HEK293 (cell line): ENCODE measurements at regions not wholly inside any gene's neighbourhood (a gene's known extent, or its start where the extent isn't known, plus 50 kb on each side); places are given as distances from the start of the nearest gene placed in this dataset.

ENCODE experiments used
- CTCF ChIA-PET: fragments of 350-600 bp; formaldehyde crosslinking; extraction: SDS; loops from one replicate; lab custom pipeline; 2021; ENCODE audit warnings: antibody characterized with exemption; lab: Yijun Ruan, JAX
- POLR2A ChIA-PET: fragments of 300-600 bp; formaldehyde crosslinking; extraction: SDS; loops from one replicate; lab custom pipeline; 2020; ENCODE audit warnings: antibody characterized with exemption, inconsistent platforms; lab: Yijun Ruan, JAX
- H3K27ac ChIP-seq: fragments of 200-500 bp; sonication (Bioruptor generic); 2 replicates; pipeline ENCODE4 v1.5.1; 2014; ENCODE audit warnings: low read depth, low read length, control low read depth, inconsistent platforms; ENCODE audit errors: extremely low read depth
- H3K36me3 ChIP-seq, 2 experiments: fragments of 200-500 bp in 1 of 2; sonication (Bioruptor generic) in 1 of 2; 1 replicate in 1 of 2; 2 replicates in 1 of 2; pipeline ENCODE4 v1.5.1; 2014 to 2017; ENCODE audit warnings: inconsistent platforms in 2 of 2, low read length in 2 of 2; ENCODE audit not compliant: control insufficient read depth in 2 of 2, insufficient read depth in 1 of 2
- H3K4me1 ChIP-seq: fragments of 200-500 bp; sonication (Bioruptor generic); 2 replicates; pipeline ENCODE4 v1.5.1; 2014; ENCODE audit warnings: mild to moderate bottlenecking, low read length, inconsistent platforms; ENCODE audit not compliant: control insufficient read depth, insufficient read depth
- H3K4me3 ChIP-seq: 2 replicates; pipeline ENCODE4 v1.5.1; 2011; ENCODE audit warnings: low read depth, mild to moderate bottlenecking, control low read depth, low read length, moderate library complexity
- H3K9me3 ChIP-seq: fragments of 200-500 bp; sonication (Bioruptor generic); 2 replicates; pipeline ENCODE4 v1.5.1; 2014; ENCODE audit warnings: low read depth, low read length, inconsistent platforms; ENCODE audit not compliant: control insufficient read depth, insufficient read depth
- EGR2 ChIP-seq: fragments of 450-650 bp; formaldehyde crosslinking; IDR thresholded peaks from 2 replicates; pipeline ENCODE4 v1.5.1; 2016; ENCODE audit warnings: low read depth, missing biosample characterization, missing genetic modification characterization
- HOXC10 ChIP-seq: sonication (generic); formaldehyde crosslinking; IDR thresholded peaks from 2 replicates; pipeline ENCODE4 v1.8.1; 2023; ENCODE audit warnings: mild to moderate bottlenecking, missing genetic modification reagents
- IKZF3 ChIP-seq: fragments of 450-650 bp; IDR thresholded peaks from 2 replicates; pipeline ENCODE4 v1.5.0; 2018; ENCODE audit warnings: missing biosample characterization, mild to moderate bottlenecking, missing genetic modification characterization, moderate library complexity
- MZF1 ChIP-seq: fragments of 450-650 bp; formaldehyde crosslinking; IDR thresholded peaks from 2 replicates; pipeline ENCODE4 v1.5.1; 2017; ENCODE audit warnings: missing biosample characterization, missing genetic modification characterization, borderline replicate concordance
- OVOL3 ChIP-seq: fragments of 450-650 bp; formaldehyde crosslinking; IDR thresholded peaks from 2 replicates; pipeline ENCODE4 v1.5.1; 2016; ENCODE audit warnings: missing biosample characterization, missing genetic modification characterization
- RBAK ChIP-seq: fragments of 450-650 bp; formaldehyde crosslinking; IDR thresholded peaks from 2 replicates; pipeline ENCODE4 v1.5.1; 2016; ENCODE audit warnings: missing biosample characterization, missing genetic modification characterization
- SCRT1 ChIP-seq: fragments of 450-650 bp; formaldehyde crosslinking; IDR thresholded peaks from 2 replicates; pipeline ENCODE4 v1.5.1; 2016; ENCODE audit warnings: missing biosample characterization, missing genetic modification characterization, borderline replicate concordance
- SCRT2 ChIP-seq: fragments of 450-650 bp; formaldehyde crosslinking; IDR thresholded peaks from 2 replicates; pipeline ENCODE4 v1.5.1; 2016; ENCODE audit warnings: missing biosample characterization, missing genetic modification characterization
- ZBTB1 ChIP-seq: fragments of 450-650 bp; formaldehyde crosslinking; IDR thresholded peaks from 2 replicates; pipeline ENCODE4 v1.5.1; 2016; ENCODE audit warnings: missing biosample characterization, missing genetic modification characterization
- ZFP69B ChIP-seq: fragments of 450-650 bp; formaldehyde crosslinking; IDR thresholded peaks from 2 replicates; pipeline ENCODE4 v1.5.1; 2016; ENCODE audit warnings: missing biosample characterization, missing genetic modification characterization
- ZNF112 ChIP-seq: fragments of 450-650 bp; formaldehyde crosslinking; IDR thresholded peaks from 2 replicates; pipeline ENCODE4 v1.5.0; 2017; ENCODE audit warnings: missing biosample characterization, missing genetic modification characterization
- ZNF114 ChIP-seq: fragments of 450-650 bp; formaldehyde crosslinking; IDR thresholded peaks from 2 replicates; pipeline ENCODE4 v1.5.0; 2017; ENCODE audit warnings: missing biosample characterization, missing genetic modification characterization
- ZNF146 ChIP-seq: fragments of 450-650 bp; formaldehyde crosslinking; IDR thresholded peaks from 2 replicates; pipeline ENCODE4 v1.5.1; 2016; ENCODE audit warnings: missing biosample characterization, missing genetic modification characterization
- ZNF157 ChIP-seq: fragments of 450-650 bp; formaldehyde crosslinking; IDR thresholded peaks from 2 replicates; pipeline ENCODE4 v1.5.1; 2016; ENCODE audit warnings: missing biosample characterization, missing genetic modification characterization
- ZNF16 ChIP-seq: fragments of 450-650 bp; formaldehyde crosslinking; IDR thresholded peaks from 2 replicates; pipeline ENCODE4 v1.5.1; 2016; ENCODE audit warnings: low read depth, missing biosample characterization, missing genetic modification characterization
- ZNF19 ChIP-seq: fragments of 450-650 bp; formaldehyde crosslinking; IDR thresholded peaks from 2 replicates; pipeline ENCODE4; 2016; ENCODE audit warnings: missing biosample characterization, missing genetic modification characterization, low read depth
- ZNF274 ChIP-seq, 2 experiments: fragments of 200-500 bp in 1 of 2; fragments of 450-650 bp in 1 of 2; sonication (Bioruptor generic) in 1 of 2; formaldehyde crosslinking in 1 of 2; IDR thresholded peaks; 2 replicates each; pipeline versions ENCODE4 v1.5.1 to v1.6.1; 2014 to 2016; ENCODE audit warnings: borderline replicate concordance in 1 of 2, inconsistent platforms in 1 of 2, low read length in 1 of 2, missing biosample characterization in 1 of 2, missing genetic modification characterization in 1 of 2
- ZNF280D ChIP-seq: fragments of 450-650 bp; formaldehyde crosslinking; IDR thresholded peaks from 2 replicates; pipeline ENCODE4 v1.5.1; 2016; ENCODE audit warnings: missing biosample characterization, missing genetic modification characterization
- ZNF324 ChIP-seq: fragments of 450-650 bp; formaldehyde crosslinking; IDR thresholded peaks from 2 replicates; pipeline ENCODE4 v1.5.1; 2016; ENCODE audit warnings: missing biosample characterization, missing genetic modification characterization
- ZNF354C ChIP-seq: fragments of 450-650 bp; formaldehyde crosslinking; IDR thresholded peaks from 2 replicates; pipeline ENCODE4 v1.5.1; 2016; ENCODE audit warnings: missing biosample characterization, missing genetic modification characterization, low read depth, borderline replicate concordance
- ZNF426 ChIP-seq: fragments of 450-650 bp; formaldehyde crosslinking; IDR thresholded peaks from 2 replicates; pipeline ENCODE4 v1.5.1; 2017; ENCODE audit warnings: missing biosample characterization, missing genetic modification characterization, mild to moderate bottlenecking, inconsistent platforms, moderate library complexity
- ZNF529 ChIP-seq: fragments of 450-650 bp; formaldehyde crosslinking; IDR thresholded peaks from 2 replicates; pipeline ENCODE4 v1.5.1; 2017; ENCODE audit warnings: missing genetic modification characterization, missing biosample characterization; ENCODE audit not compliant: insufficient replicate concordance
- ZNF530 ChIP-seq: fragments of 450-650 bp; formaldehyde crosslinking; IDR thresholded peaks from 2 replicates; pipeline ENCODE4 v1.5.1; 2016; ENCODE audit warnings: low read depth, missing biosample characterization, missing genetic modification characterization
- ZNF555 ChIP-seq: fragments of 450-650 bp; formaldehyde crosslinking; conservative IDR thresholded peaks from 2 replicates; pipeline ENCODE4 v1.5.1; 2017; ENCODE audit warnings: missing biosample characterization, mild to moderate bottlenecking, missing genetic modification characterization, inconsistent platforms
- ZNF561 ChIP-seq: fragments of 450-650 bp; IDR thresholded peaks from 2 replicates; pipeline ENCODE4 v1.5.1; 2018; ENCODE audit warnings: missing biosample characterization, missing genetic modification characterization, borderline replicate concordance
- ZNF792 ChIP-seq: fragments of 450-650 bp; formaldehyde crosslinking; IDR thresholded peaks from 2 replicates; pipeline ENCODE4 v1.5.1; 2016; ENCODE audit warnings: missing biosample characterization, missing genetic modification characterization
- TF ChIP-seq, protein P1 (sequence below): fragments of 450-650 bp; formaldehyde crosslinking; IDR thresholded peaks from 2 replicates; pipeline ENCODE4 v1.5.1; 2016; ENCODE audit warnings: missing biosample characterization, missing genetic modification characterization
- TF ChIP-seq, protein P2 (sequence below): fragments of 450-650 bp; formaldehyde crosslinking; IDR thresholded peaks from 2 replicates; pipeline ENCODE4 v1.5.1; 2016; ENCODE audit warnings: missing biosample characterization, missing genetic modification characterization
- TF ChIP-seq, protein P3 (sequence below): fragments of 450-650 bp; IDR thresholded peaks from 2 replicates; pipeline ENCODE4 v1.5.1; 2018; ENCODE audit warnings: missing biosample characterization, mild to moderate bottlenecking, missing genetic modification characterization

DNA sequence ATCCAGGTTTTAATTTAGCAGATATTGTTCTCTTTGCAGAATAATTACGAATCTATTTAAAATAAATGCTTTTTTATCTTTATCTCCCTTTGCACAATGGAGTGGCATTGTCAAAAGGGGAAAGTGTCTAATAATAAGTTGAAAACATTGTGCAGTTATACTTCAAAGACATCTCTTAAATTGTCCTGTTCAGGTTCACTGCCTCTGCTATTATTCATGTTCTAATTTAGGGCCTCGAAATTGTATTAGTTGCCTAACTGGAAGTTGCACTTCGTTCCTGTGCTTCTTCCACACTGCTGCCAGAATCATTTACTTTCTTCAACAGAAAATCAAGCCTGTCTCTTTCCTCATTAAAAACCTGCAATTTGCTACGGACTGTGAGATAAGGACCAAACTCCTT, 150.5 kb upstream of the SPRY1 start:
- Histone ChIP-seq H3K4me1 (no peaks in the 10 kb centered on the region), H3K9me3 (no peaks in the 10 kb centered on the region), H3K36me3 (no peaks in the 10 kb centered on the region), H3K4me3 (no peak overlapping the region), H3K27ac (no peak overlapping the region)
- ChIA-PET POLR2A (no interaction called here), CTCF (no interaction called here)
- no peak for TF ChIP-seq RBAK (tag by site-specific recombination)
- TF ChIP-seq ZNF354C (tag by site-specific recombination): no peak
- TF ChIP-seq MZF1: no peak
- TF ChIP-seq ZNF112 (tag by site-specific recombination): no peak
- no peak for TF ChIP-seq ZNF792
- TF ChIP-seq ZNF146 (tag by site-specific recombination): no peak
- no peak for TF ChIP-seq ZFP69B (tag by site-specific recombination)
- TF ChIP-seq SCRT2 (tag by site-specific recombination): no peak
- no peak for TF ChIP-seq IKZF3
- no peak for TF ChIP-seq ZNF324
- TF ChIP-seq ZNF16 (tag by site-specific recombination): no peak
- no peak for TF ChIP-seq OVOL3 (tag by site-specific recombination)
- no peak for TF ChIP-seq ZNF426 (tag by site-specific recombination)
- no peak for TF ChIP-seq ZNF274 (IDR thresholded peaks at IDR 0.05; ENCODE audit: low read length)
- TF ChIP-seq ZNF274 (tag by site-specific recombination; IDR thresholded peaks at IDR 0.05; ENCODE audit: borderline replicate concordance): no peak
- no peak for TF ChIP-seq ZNF19 (tag by site-specific recombination)
- no peak for TF ChIP-seq ZNF561 (tag by site-specific recombination)
- TF ChIP-seq, protein P1, sequence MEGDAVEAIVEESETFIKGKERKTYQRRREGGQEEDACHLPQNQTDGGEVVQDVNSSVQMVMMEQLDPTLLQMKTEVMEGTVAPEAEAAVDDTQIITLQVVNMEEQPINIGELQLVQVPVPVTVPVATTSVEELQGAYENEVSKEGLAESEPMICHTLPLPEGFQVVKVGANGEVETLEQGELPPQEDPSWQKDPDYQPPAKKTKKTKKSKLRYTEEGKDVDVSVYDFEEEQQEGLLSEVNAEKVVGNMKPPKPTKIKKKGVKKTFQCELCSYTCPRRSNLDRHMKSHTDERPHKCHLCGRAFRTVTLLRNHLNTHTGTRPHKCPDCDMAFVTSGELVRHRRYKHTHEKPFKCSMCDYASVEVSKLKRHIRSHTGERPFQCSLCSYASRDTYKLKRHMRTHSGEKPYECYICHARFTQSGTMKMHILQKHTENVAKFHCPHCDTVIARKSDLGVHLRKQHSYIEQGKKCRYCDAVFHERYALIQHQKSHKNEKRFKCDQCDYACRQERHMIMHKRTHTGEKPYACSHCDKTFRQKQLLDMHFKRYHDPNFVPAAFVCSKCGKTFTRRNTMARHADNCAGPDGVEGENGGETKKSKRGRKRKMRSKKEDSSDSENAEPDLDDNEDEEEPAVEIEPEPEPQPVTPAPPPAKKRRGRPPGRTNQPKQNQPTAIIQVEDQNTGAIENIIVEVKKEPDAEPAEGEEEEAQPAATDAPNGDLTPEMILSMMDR (tag by site-specific recombination): no peak
- TF ChIP-seq, protein P2, sequence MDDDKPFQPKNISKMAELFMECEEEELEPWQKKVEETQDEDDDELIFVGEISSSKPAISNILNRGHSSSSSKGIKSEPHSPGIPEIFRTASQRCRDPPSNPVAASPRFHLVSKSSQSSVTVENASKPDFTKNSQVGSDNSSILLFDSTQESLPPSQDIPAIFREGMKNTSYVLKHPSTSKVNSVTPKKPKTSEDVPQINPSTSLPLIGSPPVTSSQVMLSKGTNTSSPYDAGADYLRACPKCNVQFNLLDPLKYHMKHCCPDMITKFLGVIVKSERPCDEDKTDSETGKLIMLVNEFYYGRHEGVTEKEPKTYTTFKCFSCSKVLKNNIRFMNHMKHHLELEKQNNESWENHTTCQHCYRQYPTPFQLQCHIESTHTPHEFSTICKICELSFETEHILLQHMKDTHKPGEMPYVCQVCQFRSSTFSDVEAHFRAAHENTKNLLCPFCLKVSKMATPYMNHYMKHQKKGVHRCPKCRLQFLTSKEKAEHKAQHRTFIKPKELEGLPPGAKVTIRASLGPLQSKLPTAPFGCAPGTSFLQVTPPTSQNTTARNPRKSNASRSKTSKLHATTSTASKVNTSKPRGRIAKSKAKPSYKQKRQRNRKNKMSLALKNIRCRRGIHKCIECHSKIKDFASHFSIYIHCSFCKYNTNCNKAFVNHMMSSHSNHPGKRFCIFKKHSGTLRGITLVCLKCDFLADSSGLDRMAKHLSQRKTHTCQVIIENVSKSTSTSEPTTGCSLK (tag by site-specific recombination): no peak
- no peak for TF ChIP-seq ZNF157 (tag by site-specific recombination)
- no peak for TF ChIP-seq SCRT1 (tag by site-specific recombination)

GRCh38 chr4:123248085-123248659, 148.4 kb upstream of the SPRY1 start:
- Histone ChIP-seq H3K36me3 (no peaks in the 10 kb centered on the region), H3K4me1 (no peaks in the 10 kb centered on the region), H3K27ac (no peak overlapping the region), H3K4me3 (no peak overlapping the region), H3K9me3 (no peaks in the 10 kb centered on the region)
- ChIA-PET POLR2A (no interaction called here), CTCF (no interaction called here)
- no peak for TF ChIP-seq ZNF555 (tag by site-specific recombination)
- no peak for TF ChIP-seq SCRT1 (tag by site-specific recombination)
- TF ChIP-seq EGR2 (tag by site-specific recombination): no peak
- no peak for TF ChIP-seq ZNF529 (tag by site-specific recombination)
- no peak for TF ChIP-seq ZBTB1 (tag by site-specific recombination)
- TF ChIP-seq ZNF280D (tag by site-specific recombination): no peak
- no peak for TF ChIP-seq HOXC10 (CRISPR knock-in tag)
- TF ChIP-seq ZNF114 (tag by site-specific recombination): no peak
- TF ChIP-seq ZNF530: no peak
- TF ChIP-seq, protein P3, sequence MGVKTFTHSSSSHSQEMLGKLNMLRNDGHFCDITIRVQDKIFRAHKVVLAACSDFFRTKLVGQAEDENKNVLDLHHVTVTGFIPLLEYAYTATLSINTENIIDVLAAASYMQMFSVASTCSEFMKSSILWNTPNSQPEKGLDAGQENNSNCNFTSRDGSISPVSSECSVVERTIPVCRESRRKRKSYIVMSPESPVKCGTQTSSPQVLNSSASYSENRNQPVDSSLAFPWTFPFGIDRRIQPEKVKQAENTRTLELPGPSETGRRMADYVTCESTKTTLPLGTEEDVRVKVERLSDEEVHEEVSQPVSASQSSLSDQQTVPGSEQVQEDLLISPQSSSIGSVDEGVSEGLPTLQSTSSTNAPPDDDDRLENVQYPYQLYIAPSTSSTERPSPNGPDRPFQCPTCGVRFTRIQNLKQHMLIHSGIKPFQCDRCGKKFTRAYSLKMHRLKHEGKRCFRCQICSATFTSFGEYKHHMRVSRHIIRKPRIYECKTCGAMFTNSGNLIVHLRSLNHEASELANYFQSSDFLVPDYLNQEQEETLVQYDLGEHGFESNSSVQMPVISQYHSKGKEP (tag by site-specific recombination): no peak
